GM23338 (cell line): ENCODE measurements at regions not wholly inside any gene's neighbourhood (a gene's known extent, or its start where the extent isn't known, plus 50 kb on each side); places are given as distances from the start of the nearest gene placed in this dataset.
"Not testable (repeated sequence)": the region's sequence is repeated elsewhere in the genome, so short reads cannot be mapped to it uniquely, and the experiment has no call there.

Experiments used
- ATAC-seq: fragments of 200-7000 bp; cut with Tn5 transposase; 3 replicates; pipeline ENCODE4 v1.9.1; 2020
- DNase-seq: peaks from one replicate; pipeline ENCODE4 v3.0.0-alpha.2; 2015; ENCODE audit warnings: low spot score
- H2AFZ ChIP-seq: fragments of 200-600 bp; sonication (generic); 2 replicates; pipeline ENCODE4 v1.8.0; 2016; ENCODE audit warnings: antibody characterized with exemption, mild to moderate bottlenecking, moderate library complexity
- H3F3A ChIP-seq: fragments of 200-600 bp; sonication (generic); replicated peaks from 2 replicates; pipeline ENCODE4 v1.8.0; 2017; ENCODE audit warnings: antibody characterized with exemption, mixed run types, low read depth
- H3K27ac ChIP-seq: fragments of 200-600 bp; sonication (generic); 2 replicates; pipeline ENCODE4 v1.6.1; 2016; ENCODE audit warnings: low read depth
- H3K27me3 ChIP-seq: fragments of 200-600 bp; sonication (generic); 2 replicates; pipeline ENCODE4 v1.8.0; 2016; ENCODE audit warnings: mild to moderate bottlenecking, mixed run types, moderate library complexity; ENCODE audit not compliant: insufficient read depth
- H3K36me3 ChIP-seq: fragments of 200-600 bp; sonication (generic); 2 replicates; pipeline ENCODE4 v1.8.0; 2016; ENCODE audit warnings: mild to moderate bottlenecking; ENCODE audit not compliant: insufficient read depth
- H3K4me1 ChIP-seq: fragments of 200-600 bp; sonication (generic); 2 replicates; pipeline ENCODE4 v1.8.0; 2016; ENCODE audit warnings: mild to moderate bottlenecking, moderate library complexity; ENCODE audit not compliant: insufficient read depth
- H3K4me2 ChIP-seq: fragments of 200-600 bp; sonication (generic); 2 replicates; pipeline ENCODE4 v1.7.1; 2017; ENCODE audit warnings: mixed run types
- H3K4me3 ChIP-seq: fragments of 200-600 bp; sonication (generic); 2 replicates; pipeline ENCODE4 v1.6.1; 2016; ENCODE audit warnings: mixed run types
- H3K79me2 ChIP-seq: fragments of 200-600 bp; sonication (generic); replicated peaks from 2 replicates; pipeline ENCODE4 v1.8.0; 2017; ENCODE audit warnings: mild to moderate bottlenecking; ENCODE audit not compliant: insufficient read depth
- H3K9me2 ChIP-seq: fragments of 200-600 bp; sonication (generic); 2 replicates; pipeline ENCODE4 v1.8.0; 2017; ENCODE audit not compliant: insufficient read depth
- H4K20me1 ChIP-seq: fragments of 200-600 bp; sonication (generic); replicated peaks from 2 replicates; pipeline ENCODE4 v1.8.0; 2017; ENCODE audit warnings: mild to moderate bottlenecking; ENCODE audit not compliant: insufficient read depth
- H3K27ac Mint-ChIP-seq: 2 replicates; pipeline ENCODE4 v1.8.0; 2020; ENCODE audit warnings: inconsistent platforms, mild to moderate bottlenecking, moderate library complexity, mixed read lengths
- H3K27me3 Mint-ChIP-seq: 3 replicates; pipeline ENCODE4 v1.8.0; 2022; ENCODE audit warnings: low read depth, mild to moderate bottlenecking, moderate library complexity, mixed read lengths, inconsistent platforms; ENCODE audit not compliant: insufficient read depth, poor library complexity
- H3K36me3 Mint-ChIP-seq: 3 replicates; pipeline ENCODE4 v1.8.0; 2021; ENCODE audit warnings: low read depth, mild to moderate bottlenecking, inconsistent platforms, moderate library complexity, mixed read lengths
- H3K4me1 Mint-ChIP-seq: 3 replicates; pipeline ENCODE4 v1.8.0; 2020; ENCODE audit warnings: mild to moderate bottlenecking, inconsistent platforms, mixed read lengths
- H3K4me3 Mint-ChIP-seq: 3 replicates; pipeline ENCODE4 v1.8.0; 2021; ENCODE audit warnings: moderate library complexity, mild to moderate bottlenecking, inconsistent platforms, mixed read lengths
- H3K9me3 Mint-ChIP-seq: 3 replicates; pipeline ENCODE4 v1.8.0; 2020; ENCODE audit warnings: moderate library complexity, mild to moderate bottlenecking, inconsistent platforms, mixed read lengths

DNA sequence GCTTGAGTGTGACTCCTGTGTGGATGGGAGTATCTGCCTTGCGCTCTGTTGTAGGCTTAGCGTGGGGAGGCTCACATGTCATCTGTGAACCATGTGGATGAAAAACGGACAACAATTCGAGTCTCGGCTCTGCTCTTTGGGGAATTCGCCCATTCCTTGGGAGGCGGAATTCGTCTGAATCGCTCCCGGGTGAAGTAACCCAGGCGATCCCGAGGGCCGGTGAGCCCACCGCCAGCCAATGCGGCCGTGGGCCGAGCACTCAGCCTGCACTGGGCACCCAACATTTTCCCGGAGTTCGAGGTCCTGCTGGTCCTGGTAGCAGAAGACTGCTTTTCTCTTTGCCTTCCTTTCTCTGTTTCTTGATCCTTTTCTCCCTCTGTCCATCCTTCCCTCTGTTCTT, 3928.5 kb upstream of the OR11H1 start:
- ATAC-seq, H3F3A ChIP-seq, H3K9me2 ChIP-seq, H4K20me1 ChIP-seq, H3K27me3 Mint-ChIP-seq, DNase-seq, H3K27me3 ChIP-seq, H3K4me3 Mint-ChIP-seq, H3K4me1 Mint-ChIP-seq, H3K79me2 ChIP-seq, H3K4me3 ChIP-seq, H3K4me1 ChIP-seq, H2AFZ ChIP-seq, H3K27ac ChIP-seq, H3K27ac Mint-ChIP-seq, H3K4me2 ChIP-seq: not testable (repeated sequence)
- H3K36me3 Mint-ChIP-seq: peaks cover 54% of the 10 kb centered on the region
- H3K9me3 Mint-ChIP-seq: peaks cover 99% of the 10 kb centered on the region
- peaks cover 13% of the 10 kb centered on the region; the same call in 1 of the 2 replicates for H3K36me3 ChIP-seq

DNA sequence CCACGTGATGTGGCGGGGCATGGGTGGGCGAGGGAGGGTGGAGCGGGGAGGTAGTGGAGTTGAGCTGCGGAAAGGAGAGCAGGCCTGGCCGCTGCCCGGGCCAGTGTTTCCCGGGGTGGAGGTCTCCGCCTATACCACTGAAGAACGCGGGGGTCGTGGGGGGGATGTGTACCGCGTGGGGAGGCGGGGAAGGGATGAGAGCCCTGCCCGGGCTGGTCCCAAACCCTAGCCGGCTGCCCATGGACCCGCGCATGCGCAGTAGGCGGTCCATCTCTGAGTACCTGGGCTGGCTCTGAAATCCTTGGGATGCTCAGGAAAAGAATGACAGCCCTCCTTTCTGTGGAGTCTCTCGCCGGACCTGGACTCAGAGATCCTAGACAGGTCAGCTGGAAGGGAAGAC, 3927.8 kb upstream of the OR11H1 start:
- H3K9me2 ChIP-seq, DNase-seq, H3F3A ChIP-seq, H3K27ac Mint-ChIP-seq, H2AFZ ChIP-seq, H3K27me3 ChIP-seq, H3K4me2 ChIP-seq, H3K27ac ChIP-seq, H3K27me3 Mint-ChIP-seq, H3K79me2 ChIP-seq, H3K4me3 ChIP-seq, H3K36me3 ChIP-seq, H3K4me1 Mint-ChIP-seq, H3K4me1 ChIP-seq, H4K20me1 ChIP-seq, ATAC-seq, H3K4me3 Mint-ChIP-seq: not testable (repeated sequence)
- Mint-ChIP-seq H3K36me3 (peaks cover 55% of the 10 kb centered on the region), H3K9me3 (peaks cover 99% of the 10 kb centered on the region)

GRCh38 chr22:11600896-11601890, 3926.8 kb upstream of the OR11H1 start:
- not testable (repeated sequence) for H3F3A ChIP-seq, H3K9me2 ChIP-seq, H2AFZ ChIP-seq, H3K4me2 ChIP-seq, H3K27me3 ChIP-seq, H3K36me3 ChIP-seq, H4K20me1 ChIP-seq, H3K79me2 ChIP-seq, H3K4me3 ChIP-seq, H3K27ac ChIP-seq, H3K4me1 ChIP-seq, DNase-seq, H3K4me3 Mint-ChIP-seq, H3K4me1 Mint-ChIP-seq, H3K27ac Mint-ChIP-seq, H3K27me3 Mint-ChIP-seq, ATAC-seq
- Mint-ChIP-seq H3K9me3 (peaks cover 100% of the 10 kb centered on the region), H3K36me3 (peaks cover 58% of the 10 kb centered on the region)

DNA sequence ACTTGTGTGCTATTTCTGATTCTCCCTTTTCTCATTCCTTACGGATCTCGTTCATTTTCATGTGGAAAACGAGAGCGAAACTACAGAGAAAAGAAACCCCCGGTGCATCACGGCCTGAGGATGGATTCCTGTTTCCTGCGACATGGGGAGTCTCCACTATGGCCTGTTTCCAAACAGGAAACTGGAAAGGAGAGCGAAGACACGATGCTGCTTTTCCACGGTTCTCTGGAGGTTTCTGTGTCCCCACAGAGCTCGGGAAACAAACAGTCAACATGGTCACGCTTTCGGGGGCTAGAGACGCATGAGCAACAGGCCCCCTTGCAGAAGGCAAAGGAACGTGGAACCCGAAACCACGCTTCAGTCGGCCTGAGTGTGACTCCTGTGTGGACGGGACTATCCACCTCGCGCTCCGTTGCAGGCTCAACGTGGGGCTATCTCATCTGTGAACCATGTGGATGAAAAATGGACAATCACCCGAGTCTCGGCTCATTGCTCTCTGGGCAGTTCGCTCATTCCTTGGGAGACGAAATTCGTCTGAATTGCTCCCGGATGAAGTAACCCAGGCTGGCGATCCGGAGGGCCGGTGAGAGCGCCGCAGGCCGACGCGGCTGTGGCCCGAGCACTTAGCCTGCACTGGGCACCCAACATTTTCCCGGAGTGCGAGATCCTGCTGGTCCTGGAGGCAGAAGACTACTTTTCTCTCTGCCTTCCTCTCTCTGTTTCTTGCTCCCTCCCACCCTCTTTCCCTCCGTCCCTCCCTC, 3923.2 kb upstream of the OR11H1 start:
- H3K9me2 ChIP-seq, DNase-seq, H3K4me1 Mint-ChIP-seq, H3K79me2 ChIP-seq, H3K27ac Mint-ChIP-seq, H3K4me3 ChIP-seq, ATAC-seq, H3F3A ChIP-seq, H3K4me2 ChIP-seq, H3K27ac ChIP-seq, H4K20me1 ChIP-seq, H3K27me3 ChIP-seq, H3K4me1 ChIP-seq, H2AFZ ChIP-seq, H3K4me3 Mint-ChIP-seq: not testable (repeated sequence)
- peaks cover 97% of the 10 kb centered on the region for H3K9me3 Mint-ChIP-seq
- H3K36me3 Mint-ChIP-seq: peaks cover 59% of the 10 kb centered on the region
- H3K36me3 ChIP-seq: peaks cover 16% of the 10 kb centered on the region
- peaks cover 12% of the 10 kb centered on the region for H3K27me3 Mint-ChIP-seq
